HG03039 (cell line): ENCODE measurements at regions not wholly inside any gene's neighbourhood (a gene's known extent, or its start where the extent isn't known, plus 50 kb on each side); places are given as distances from the start of the nearest gene placed in this dataset.

ENCODE experiments used
- ATAC-seq: cut with Tn5 transposase; IDR thresholded peaks from one replicate; pipeline ENCODE4 v1.9.1; 2021; ENCODE audit warnings: mild to moderate bottlenecking, moderate library complexity; ENCODE audit not compliant: unreplicated experiment

DNA sequence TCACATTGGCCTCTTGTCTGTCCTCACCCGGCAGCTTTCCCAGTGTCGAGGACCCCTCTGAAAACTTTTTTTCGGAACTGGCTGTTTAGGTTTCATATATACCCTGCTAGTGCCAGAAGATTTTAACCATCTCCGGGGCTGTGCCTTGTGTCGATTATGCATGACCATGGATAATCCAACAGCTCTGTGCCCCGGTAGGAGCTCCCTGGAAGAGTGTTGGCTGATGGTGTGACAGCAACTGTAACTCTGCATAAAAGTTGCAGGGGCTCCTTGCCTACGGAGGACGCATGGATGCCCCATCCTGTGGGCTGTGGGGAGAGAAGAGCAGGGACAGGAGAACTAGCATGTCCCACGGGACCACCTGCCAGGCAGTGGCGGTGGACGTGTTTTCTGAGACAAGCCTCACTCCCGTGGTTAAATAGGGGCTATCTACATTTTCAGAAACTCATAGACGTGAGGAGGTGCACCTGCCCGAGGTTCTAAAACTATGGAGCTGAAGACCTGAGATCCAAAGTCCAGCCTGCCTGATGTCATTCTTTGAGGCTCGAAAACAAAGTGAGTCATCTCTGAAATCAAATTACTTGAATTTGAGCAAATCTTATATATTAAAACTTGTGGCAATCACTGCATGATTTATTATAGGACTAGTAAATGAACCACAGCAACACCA, 437.2 kb upstream of the HS6ST1 start:
- no peak for ATAC-seq

DNA sequence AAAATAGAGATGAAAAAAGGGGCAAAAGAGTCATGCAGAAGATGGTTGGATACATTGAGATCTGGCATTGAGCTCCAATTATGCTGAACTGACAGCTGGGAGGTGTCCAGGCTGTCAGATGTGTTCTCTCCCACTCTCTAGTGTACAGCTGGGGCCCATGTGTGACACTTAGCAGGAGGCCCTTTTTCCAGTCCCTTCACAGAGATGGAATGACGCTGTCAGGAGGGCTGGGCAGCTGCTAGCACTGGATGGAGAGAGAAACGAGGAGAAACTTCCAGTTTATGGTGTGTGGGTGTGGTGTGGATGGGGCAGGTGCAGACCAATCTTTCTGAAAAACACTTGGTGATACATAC, 437.7 kb upstream of the HS6ST1 start:
- ATAC-seq: no peak

DNA sequence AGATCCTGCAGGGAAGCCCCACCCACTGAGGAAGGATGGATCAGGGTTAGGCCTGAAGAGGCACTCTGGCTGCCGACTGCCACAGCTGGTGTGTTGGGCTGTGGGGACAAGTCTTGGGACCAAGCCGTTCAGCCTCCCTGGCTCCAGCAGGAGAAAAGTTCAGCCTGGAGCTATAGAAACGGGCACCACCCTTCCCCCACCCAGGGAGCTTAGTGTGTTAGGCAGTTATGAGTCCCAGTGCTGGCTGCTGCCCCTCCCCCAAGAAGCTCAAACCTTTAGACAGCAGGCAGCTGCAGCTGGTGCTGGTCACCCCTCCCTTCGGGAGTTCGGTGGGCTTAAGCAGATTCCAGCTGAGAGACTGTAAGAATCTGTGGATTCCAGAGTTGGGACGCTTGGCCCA, 447.1 kb upstream of the HS6ST1 start:
- no peak for ATAC-seq

DNA sequence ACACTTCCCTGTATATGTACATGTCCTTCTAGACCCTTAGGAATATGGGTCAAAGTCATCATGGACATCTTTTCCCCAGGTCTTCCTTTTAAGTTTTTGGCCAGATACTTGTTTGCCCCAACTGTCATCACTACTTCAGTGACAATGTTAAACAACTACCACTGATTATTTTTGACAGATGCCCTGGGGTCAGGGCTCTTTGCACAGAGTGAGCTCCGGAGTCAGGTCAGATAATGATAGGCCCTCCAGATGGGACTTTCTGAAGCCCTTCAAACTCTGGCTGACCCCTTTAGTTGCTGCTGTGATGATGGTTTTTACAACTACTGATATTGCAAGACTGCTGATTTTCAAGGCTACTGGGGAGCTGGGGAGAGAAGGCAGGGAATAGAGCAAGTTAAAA, 449.4 kb upstream of the HS6ST1 start:
- no peak for ATAC-seq

DNA sequence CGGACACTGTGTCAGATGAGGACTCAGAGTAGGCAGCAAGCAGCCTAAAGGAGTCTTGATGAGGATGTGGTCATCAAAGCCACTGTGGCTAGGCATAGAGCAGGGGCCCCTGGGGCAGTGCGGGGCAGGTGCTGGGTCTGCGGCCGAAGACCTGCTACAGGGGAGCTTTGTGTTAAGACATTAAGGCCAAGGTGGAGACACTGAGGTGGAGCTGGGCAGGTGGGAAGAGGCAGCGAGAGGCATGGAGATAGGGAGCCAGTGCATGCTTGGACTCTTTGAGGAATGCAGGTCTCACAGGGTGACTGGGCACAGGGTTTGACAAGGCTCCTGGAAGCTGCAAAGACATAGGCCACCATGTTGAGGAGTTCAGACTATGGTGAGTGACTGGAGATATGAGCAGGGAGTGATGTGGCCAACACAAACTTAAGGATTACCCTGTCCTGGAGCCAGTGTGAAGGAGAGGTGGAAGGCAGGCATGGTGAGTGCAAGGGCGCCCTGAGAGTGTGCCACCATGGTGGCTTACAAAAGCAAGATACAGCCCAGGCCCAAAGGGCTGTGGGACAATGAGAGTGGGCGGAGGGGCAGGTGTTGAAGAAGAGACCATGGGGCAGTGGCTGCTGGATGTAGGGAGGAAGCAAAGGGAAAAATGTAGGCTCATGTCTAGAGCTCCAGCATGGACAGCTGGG, 450.9 kb upstream of the HS6ST1 start:
- no peak for ATAC-seq

DNA sequence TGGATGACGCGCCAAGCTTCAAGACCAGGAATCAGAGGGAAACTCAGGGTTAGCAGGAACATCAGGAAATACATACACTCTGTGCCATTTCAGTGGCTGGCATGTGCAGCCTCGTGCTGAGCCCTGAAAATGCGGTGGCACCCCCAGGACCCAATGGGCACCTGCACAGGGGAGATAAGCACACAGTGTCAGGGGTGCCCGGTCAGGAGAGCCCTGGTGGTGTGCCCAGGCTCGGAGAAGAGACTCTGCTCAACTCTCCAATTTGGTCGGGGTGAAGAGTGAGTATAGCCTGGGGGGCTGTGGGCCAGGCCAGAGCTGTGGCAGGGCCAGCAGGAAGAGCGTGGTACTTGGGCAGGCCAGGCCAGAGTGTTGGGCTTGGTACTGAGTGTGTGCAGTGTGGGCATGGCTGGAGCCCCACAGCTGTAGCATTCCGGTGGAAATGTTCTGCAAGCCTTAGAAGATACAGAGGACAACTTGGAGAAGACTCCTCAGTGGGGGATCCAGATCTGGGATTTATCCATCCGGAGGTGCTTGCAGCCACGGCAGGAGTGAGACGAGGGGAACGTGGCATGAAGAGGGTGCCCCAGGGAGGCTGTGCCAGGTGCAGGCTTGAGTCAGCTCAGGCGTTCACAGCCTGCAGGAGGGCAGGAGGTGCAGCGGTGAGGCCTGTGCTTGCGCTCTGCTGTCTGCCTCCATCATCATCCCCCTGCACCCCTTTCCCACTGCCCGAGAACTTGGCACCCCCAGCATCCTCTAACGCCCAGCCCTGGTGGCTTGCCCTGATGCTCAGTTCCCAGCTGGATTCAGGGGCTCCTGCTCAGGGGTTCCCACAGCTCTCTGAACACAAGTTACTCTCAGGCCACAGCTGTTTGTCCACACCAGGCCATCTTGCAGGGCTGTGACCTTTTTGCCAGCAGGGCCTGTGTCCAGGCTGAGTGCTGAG, 451.7 kb upstream of the HS6ST1 start:
- no peak for ATAC-seq

DNA sequence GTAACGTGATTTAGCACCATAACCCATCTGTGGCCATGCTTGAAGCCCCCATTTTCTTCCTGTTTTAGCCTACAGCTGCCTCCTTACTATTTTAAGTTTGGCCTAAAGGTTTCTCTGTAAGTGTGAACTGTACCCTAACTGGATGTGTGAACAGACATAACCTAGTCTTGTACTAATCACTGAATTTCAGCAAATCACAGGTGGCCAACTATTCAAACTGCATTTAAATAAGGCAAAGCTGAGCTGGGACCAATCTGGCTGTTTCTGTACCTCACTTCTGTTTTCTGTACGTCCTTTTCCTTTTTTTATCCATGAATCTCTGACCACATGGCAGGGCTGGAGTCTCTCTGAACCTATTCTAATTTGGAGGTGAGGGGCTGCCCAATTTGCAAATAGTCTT, 452.7 kb upstream of the HS6ST1 start:
- ATAC-seq: no peak

DNA sequence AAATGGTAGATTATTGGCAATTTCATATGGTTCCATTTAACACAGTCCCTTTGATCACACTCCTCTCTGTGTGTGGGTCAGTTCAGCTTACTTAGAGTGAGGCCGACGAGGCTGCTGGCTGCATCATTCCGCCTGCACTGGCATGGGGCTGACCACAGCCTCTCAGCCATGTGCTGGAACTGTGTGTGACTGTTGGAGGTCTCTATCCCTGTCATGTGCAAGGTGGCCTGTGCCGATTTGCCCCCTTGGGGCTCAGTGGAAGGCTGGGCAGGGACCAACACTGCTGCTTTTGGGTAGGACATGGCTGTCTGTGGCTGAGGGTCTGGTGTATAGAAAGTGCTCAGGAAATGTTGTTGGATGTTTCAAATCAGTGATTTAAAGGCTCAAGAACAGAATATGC, 454.0 kb upstream of the HS6ST1 start:
- no peak for ATAC-seq

DNA sequence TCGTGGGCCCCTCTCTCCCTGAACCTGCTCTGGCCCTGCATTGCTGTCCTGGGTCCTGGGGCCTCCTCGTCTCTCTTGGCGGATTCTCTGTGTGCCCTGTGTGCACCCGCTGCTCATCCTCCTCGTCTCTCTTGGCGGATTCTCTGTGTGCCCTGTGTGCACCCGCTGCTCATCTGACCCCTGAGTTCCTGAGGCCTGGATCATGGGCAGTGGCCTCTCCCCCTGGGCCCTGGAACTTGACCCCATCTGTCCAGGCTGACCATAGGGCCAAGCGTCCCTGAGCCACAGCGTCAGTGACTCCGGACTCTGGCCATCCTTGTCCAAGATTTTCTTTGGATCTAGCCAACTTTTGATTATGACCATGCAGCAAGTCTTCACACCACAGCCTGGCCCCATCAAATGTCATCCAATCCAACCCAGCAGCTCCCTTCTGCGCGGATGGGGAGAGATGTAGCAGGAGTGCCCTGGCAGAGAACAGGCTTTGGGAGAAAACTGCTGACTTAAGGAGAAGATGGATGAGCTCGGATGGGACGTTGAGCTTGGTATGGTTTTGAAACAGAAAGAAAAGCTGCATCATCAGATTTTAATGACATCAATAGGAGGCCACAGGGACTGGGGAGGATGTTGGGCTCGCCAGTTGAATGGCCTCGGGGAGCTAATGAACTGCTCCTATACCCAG, 455.1 kb upstream of the HS6ST1 start:
- ATAC-seq: no peak

DNA sequence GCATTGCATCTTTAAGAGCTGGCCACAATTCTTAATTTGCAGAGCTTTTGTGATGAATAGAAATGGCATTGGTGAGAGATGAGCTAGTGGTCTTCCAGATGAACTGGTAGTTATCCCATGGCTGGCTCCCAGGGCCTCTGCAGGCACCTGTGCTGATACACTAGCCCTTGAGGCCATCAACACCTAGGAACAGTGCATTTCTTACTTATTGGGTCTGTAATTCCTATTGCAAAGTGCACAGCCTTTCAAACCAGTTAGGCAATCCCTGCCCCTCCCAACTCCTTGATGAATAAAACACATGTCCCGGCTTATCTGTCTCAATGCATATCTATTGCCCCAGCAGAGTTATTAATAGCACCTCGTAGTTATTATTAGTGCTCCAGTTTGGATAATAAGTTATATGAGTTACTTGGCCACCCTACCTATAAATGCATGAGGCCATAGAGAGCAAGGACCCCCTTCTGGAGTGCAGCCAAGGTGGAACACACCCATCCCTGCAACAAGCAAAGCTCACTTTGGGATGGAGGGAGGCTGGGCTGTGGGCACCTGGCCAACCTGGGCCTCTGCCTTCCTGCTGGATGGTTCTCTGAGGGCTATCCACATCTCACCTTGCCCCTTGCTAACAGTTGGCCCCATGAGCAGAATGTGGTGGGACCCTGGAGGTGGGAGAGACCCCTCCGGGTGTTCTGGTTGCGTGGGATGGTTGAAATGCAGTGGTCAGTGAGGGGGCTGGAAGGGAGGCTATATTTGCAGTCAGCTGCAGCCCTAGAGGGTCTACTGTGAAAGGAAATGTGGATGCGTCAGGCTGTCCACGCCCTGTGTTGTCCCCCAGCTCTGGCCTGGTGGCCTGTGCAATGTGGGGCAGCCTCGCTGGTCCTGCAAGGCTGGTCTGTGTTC, 455.9 kb upstream of the HS6ST1 start:
- no peak for ATAC-seq

DNA sequence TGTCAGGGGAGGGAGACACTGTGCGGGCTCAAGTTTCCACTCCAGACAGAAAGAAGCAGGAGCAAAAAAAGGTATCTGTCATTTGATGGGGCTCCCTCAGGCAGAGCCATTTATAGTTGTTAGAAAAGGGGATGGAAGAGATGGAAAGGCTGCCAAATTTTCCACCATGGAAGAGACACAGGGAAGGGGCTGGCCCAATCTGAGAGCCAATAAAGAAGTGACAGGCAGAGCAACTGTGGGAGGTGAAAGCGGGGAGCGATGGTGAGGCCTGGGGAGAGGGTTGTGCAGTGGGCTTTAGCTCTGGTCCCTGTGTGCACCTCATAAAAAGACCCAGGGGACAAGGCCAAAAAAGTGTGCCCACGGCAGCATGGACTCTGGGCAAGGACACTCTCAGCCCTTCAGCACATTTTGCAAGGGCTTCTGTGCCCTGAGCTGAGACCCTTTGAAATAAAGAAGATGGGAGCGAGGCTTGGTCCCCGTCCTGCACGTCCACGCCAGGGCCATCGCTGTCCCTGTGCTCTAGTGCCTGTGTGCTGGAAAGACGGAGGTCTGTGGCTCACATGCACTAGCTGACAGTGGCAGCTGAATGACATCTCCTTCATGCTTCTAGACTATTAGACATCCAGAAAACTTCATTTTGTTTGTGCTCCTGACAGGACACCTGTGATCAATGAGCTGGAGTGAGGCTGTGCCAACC, 456.7 kb upstream of the HS6ST1 start:
- ATAC-seq: no peak

DNA sequence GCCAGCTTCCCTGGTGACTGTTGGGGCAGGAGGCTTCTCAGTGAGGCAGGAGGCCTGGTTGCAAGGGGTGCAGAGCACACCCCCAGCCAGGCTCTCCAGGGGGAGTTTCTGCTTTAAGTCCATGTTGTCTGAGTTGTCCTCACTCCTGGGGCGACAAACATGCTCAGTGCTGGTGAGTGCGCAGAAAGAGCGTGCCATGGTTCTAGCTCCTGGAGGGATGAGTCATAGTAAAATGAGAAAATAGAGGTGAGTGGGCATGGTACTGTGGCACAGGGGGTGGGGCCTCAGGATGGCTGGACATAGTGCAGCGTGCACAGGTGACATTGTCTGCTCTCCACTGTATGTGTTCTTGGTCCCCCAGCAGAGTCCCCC, 457.2 kb upstream of the HS6ST1 start:
- ATAC-seq: no peak

DNA sequence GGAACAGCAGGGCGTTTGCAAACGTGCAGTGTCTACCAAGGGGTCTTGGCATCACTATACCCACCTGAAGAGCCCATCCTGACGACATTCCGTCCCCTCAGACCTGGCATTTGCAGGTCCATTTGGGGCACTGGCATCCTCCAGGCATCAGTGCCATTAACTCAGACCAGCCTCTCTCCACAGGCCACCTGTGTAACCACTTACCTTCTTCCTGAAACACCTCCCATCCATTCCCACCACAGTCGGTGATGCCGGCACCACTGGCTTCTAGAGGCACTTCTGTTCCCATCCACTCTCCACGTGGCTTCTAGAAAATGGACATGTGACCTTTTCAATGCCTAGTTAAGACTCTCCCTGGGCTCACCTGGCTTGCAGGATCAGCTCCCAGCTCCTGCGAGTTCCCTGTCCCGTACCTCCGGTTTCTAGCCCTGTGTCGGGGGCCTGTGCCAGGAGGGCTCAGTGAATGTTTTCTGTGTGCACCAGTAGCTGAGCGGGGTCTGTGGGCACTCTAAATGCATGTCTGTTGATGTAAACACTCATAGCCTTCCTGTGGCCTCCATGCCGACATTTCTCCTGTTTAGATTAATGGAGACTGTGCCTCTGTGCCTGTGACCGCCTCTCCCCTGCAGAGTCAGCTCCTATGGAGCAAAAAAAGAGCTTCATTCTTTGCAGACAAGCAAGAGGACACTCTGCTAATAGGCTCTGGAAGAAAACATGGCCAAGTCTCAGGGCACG, 458.0 kb upstream of the HS6ST1 start:
- no peak for ATAC-seq

DNA sequence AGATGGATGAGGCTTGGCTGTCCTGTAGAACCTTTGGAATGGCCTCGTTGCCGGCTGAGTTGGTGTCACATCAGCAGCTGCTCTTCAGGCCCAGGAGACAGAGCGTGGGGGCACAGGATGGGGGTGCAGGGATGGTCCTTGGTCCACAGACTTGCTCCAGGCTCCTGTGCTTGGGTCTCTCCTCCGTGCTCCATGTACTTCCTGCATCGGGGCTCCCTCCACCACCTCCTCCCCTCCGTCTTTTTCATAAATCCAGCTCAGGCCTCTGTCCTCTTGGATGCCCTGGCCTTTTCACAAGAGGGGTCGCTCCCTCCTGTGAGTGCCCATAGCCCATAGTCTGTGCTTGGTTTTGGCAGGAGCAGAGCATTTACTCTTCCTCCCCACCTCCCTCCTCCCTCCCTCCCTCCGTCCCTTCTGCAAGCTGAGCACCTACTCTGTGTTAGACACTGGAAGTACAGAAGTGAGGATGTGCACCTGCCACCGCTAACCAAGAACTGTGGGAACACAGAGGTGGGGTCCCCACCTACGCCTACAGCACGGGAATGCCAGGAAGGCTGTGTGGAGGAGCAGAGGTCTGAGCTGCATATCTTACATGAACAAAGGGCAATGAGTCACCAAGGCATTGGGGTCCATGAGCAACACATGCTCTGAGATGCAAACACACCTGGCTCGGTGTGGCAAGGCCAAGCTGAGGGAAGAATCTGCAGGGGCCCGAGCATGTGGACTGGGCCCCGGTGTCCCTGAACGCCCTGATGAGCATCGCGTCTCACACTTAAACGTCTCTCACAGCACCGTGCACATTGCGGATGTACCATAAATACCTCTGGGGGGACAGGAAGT, 458.7 kb upstream of the HS6ST1 start:
- ATAC-seq: no peak

DNA sequence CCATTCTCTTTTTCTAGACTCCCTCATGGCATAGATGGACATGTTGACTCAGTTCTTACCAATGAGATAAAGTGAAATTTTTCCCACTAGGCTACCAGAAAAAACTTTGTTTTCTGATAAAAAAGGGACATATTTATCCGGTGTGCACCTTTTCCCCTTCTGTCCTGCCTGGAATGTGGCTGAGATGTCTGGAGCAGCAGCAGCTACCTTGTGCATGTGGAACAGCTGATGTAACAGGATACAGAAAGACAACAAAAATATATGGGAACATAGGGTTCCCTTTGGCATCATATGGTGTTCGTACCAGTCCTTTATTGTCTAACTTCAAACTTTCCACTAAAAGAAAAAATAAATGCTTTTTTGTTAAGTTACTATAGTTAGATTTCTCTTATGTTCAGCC, 460.2 kb upstream of the HS6ST1 start:
- ATAC-seq: no peak

DNA sequence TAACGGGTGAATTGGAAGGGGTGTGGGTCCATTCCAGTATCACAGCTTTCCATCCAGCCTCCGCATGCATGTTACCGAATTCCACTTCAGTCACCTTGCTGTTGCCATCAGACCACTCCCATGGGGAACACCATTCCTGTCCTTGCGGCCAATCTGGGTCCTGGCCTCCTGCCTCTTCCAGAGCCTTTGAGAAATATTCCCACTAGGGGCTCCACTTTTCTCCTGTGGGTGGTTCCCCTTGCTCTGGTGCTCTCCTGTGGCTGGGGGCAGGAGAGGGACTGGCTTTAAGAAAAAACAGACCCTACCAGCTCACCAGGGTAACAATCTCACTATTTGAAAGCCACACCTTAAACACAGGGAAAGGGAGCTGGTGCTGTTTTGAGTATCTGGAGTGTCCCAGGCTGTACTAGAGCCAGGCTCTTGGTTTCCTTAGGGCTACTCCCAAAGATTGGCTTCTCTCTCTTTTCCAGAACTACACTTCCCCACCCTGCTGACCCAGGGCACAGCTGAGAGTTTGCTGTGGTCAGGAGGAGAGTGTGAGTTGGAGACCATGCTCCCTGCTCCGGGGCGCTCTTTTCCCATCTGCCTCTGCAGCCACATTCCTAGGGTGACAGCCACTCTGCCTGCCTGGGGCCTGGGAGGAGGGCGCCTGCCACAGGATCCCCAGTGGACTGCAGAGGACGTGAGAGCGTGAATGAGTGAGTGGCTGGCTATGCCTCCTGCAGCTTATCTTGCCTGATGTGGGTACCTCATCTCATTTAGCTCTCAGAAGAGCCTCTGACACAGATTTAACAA, 460.8 kb upstream of the HS6ST1 start:
- no peak for ATAC-seq

DNA sequence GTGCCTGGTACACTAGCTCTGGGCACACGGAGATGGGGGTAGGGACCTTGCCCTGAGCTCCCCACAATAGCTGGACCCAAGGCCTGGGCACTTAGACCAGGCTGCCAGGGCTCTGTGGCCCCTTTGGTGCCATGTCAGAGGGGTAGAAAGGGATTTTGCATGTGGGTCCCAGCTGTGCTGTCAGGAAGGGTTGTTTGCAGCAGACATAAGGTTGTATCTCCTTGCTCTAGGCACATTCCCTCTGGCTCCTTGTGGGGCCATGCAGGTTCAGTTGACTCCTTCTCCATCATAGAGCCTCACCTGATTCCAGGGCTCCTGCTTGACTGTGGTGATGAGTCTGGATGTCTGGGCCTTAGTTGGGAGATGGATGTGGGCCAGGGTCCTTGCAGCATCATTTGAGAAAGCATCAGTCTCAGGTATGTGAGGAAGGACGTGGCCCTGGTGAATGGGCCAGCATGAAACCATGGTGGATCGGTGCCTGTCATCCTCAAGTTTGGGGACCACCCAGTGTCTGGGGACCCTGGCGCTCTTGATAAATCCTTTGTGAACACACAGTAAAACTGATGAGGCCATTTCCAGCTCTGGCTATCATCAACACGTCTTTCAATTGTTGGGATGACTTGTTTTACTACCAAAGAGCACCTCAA, 461.9 kb upstream of the HS6ST1 start:
- ATAC-seq: no peak
